Osteoblast (primary cell): ENCODE measurements at regions not wholly inside any gene's neighbourhood (a gene's known extent, or its start where the extent isn't known, plus 50 kb on each side); places are given as distances from the start of the nearest gene placed in this dataset.

Experiments
- DNase-seq: peaks from one replicate; pipeline ENCODE4 v3.0.0; 2011; ENCODE audit warnings: low spot score, mixed read lengths; ENCODE audit not compliant: insufficient read length; ENCODE audit errors: missing footprints
- H2AFZ ChIP-seq: 2 replicates; pipeline ENCODE4 v1.6.0; 2011; ENCODE audit warnings: mild to moderate bottlenecking, low read length
- H3K27ac ChIP-seq: 2 replicates; pipeline ENCODE4 v1.5.1; 2011; ENCODE audit warnings: mild to moderate bottlenecking, low read depth, low read length, moderate library complexity
- H3K27me3 ChIP-seq: 2 replicates; pipeline ENCODE4 v1.6.0; 2012; ENCODE audit warnings: mild to moderate bottlenecking, control low read depth, inconsistent platforms, low read length, moderate library complexity; ENCODE audit not compliant: insufficient read depth
- H3K36me3 ChIP-seq: 2 replicates; pipeline ENCODE4 v1.5.1; 2011; ENCODE audit warnings: mild to moderate bottlenecking, low read length, control low read depth, moderate library complexity; ENCODE audit not compliant: insufficient read depth
- H3K4me1 ChIP-seq: 2 replicates; pipeline ENCODE4 v1.5.1; 2011; ENCODE audit warnings: mild to moderate bottlenecking, low read length, control low read depth, moderate library complexity; ENCODE audit not compliant: insufficient read depth
- H3K4me2 ChIP-seq: 2 replicates; pipeline ENCODE4 v1.6.0; 2011; ENCODE audit warnings: mild to moderate bottlenecking, low read length; ENCODE audit not compliant: insufficient read depth
- H3K4me3 ChIP-seq: fragments of 200-600 bp; sonication (generic); 3 replicates; pipeline ENCODE4 v1.5.1; 2012; ENCODE audit warnings: mild to moderate bottlenecking, low read length, inconsistent platforms; ENCODE audit not compliant: insufficient read depth
- H3K79me2 ChIP-seq: 2 replicates; pipeline ENCODE4 v1.6.0; 2012; ENCODE audit warnings: mild to moderate bottlenecking, low read length, control low read depth, inconsistent platforms; ENCODE audit not compliant: insufficient read depth
- H3K9me3 ChIP-seq: 2 replicates; pipeline ENCODE4 v1.5.1; 2011; ENCODE audit warnings: low read depth, low read length, control low read depth
- H4K20me1 ChIP-seq: 2 replicates; pipeline ENCODE4 v1.6.0; 2012; ENCODE audit warnings: mild to moderate bottlenecking, low read length, control low read depth; ENCODE audit not compliant: insufficient read depth
- TF ChIP-seq, protein P1 (sequence below): IDR thresholded peaks from 2 replicates; pipeline ENCODE4 v1.5.1; 2011; ENCODE audit warnings: mild to moderate bottlenecking, low read depth, low read length, moderate library complexity; ENCODE audit errors: extremely low read depth

DNA sequence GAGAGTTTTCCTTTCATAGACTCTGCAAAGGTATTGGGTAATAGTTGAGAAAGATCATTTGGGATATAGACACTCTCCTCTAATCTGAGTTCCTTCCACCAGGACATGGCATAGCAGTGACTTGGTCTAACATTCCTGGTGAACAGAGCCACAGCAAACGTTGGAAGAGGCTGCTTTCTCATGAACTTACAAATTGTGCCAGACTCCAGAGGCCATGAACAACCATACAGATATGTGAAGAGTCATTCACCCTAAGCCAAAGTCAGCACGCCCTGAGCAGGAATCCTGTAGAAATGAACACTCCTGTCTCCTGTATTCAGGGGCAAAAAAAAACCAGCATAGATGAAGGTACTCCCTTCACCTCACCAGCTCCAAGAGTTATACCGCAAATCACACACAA, 152.8 kb downstream of the TMEM18 start:
- peak overlapping the region; percentile 31 for H3K4me2 ChIP-seq
- H3K27ac ChIP-seq = peak overlapping the region; percentile 56
- H4K20me1 ChIP-seq = no peaks in the 10 kb centered on the region
- H3K36me3 ChIP-seq = no peaks in the 10 kb centered on the region
- H3K4me3 ChIP-seq = no peak overlapping the region
- H3K27me3 ChIP-seq = no peaks in the 10 kb centered on the region
- no peaks in the 10 kb centered on the region for H3K4me1 ChIP-seq
- no peaks in the 10 kb centered on the region for H3K79me2 ChIP-seq
- no peaks in the 10 kb centered on the region for H3K9me3 ChIP-seq
- H2AFZ ChIP-seq = no peak overlapping the region
- TF ChIP-seq, protein P1, sequence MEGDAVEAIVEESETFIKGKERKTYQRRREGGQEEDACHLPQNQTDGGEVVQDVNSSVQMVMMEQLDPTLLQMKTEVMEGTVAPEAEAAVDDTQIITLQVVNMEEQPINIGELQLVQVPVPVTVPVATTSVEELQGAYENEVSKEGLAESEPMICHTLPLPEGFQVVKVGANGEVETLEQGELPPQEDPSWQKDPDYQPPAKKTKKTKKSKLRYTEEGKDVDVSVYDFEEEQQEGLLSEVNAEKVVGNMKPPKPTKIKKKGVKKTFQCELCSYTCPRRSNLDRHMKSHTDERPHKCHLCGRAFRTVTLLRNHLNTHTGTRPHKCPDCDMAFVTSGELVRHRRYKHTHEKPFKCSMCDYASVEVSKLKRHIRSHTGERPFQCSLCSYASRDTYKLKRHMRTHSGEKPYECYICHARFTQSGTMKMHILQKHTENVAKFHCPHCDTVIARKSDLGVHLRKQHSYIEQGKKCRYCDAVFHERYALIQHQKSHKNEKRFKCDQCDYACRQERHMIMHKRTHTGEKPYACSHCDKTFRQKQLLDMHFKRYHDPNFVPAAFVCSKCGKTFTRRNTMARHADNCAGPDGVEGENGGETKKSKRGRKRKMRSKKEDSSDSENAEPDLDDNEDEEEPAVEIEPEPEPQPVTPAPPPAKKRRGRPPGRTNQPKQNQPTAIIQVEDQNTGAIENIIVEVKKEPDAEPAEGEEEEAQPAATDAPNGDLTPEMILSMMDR = peak; percentile 10
- peak; percentile 71 for DNase-seq

DNA sequence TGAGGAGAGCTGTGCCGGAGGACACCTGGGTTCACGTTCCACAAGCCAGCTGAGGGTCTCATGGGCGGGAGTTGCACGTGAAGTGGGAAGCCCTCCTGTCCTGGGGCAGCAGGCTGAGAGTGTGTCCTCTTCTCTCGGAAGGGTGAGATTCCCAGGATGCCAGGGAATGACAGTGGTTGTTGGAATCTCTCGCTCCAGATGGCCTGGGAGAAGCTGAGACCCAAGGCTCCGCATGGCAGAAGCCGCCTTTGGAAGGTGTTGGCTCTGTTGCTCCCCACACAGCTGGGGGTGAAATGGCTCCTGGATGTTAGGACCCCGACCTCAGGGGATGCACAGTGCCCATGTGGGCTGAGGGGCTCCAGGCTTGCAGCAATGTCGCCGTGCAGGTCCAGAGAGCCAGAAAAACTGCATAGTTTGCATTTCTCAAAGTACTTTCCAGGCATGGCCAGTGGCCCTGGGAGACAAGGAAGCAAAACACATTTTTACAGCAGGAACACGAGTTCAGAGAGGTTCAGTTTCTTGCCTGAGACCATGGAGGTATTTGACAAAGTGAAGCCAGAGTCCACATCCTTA, 153.4 kb downstream of the TMEM18 start:
- no peak overlapping the region for H3K4me2 ChIP-seq
- H3K4me3 ChIP-seq = no peak overlapping the region
- H3K9me3 ChIP-seq = no peaks in the 10 kb centered on the region
- no peaks in the 10 kb centered on the region for H3K27me3 ChIP-seq
- H3K4me1 ChIP-seq = no peaks in the 10 kb centered on the region
- H3K27ac ChIP-seq = peak overlapping the region; percentile 56
- H4K20me1 ChIP-seq = no peaks in the 10 kb centered on the region
- no peak overlapping the region for H2AFZ ChIP-seq
- no peaks in the 10 kb centered on the region for H3K36me3 ChIP-seq
- TF ChIP-seq, protein P1 = no peak
- DNase-seq = no peak
- no peaks in the 10 kb centered on the region for H3K79me2 ChIP-seq

GRCh38 chr2:522776-523175, 154.4 kb downstream of the TMEM18 start:
- no peak overlapping the region for H3K4me3 ChIP-seq
- no peaks in the 10 kb centered on the region for H4K20me1 ChIP-seq
- H3K36me3 ChIP-seq = no peaks in the 10 kb centered on the region
- H3K4me2 ChIP-seq = no peak overlapping the region
- no peak overlapping the region for H3K27ac ChIP-seq
- H3K27me3 ChIP-seq = no peaks in the 10 kb centered on the region
- H3K79me2 ChIP-seq = no peaks in the 10 kb centered on the region
- no peak overlapping the region for H2AFZ ChIP-seq
- no peaks in the 10 kb centered on the region for H3K9me3 ChIP-seq
- no peaks in the 10 kb centered on the region for H3K4me1 ChIP-seq
- TF ChIP-seq, protein P1 = no peak
- DNase-seq = no peak

DNA sequence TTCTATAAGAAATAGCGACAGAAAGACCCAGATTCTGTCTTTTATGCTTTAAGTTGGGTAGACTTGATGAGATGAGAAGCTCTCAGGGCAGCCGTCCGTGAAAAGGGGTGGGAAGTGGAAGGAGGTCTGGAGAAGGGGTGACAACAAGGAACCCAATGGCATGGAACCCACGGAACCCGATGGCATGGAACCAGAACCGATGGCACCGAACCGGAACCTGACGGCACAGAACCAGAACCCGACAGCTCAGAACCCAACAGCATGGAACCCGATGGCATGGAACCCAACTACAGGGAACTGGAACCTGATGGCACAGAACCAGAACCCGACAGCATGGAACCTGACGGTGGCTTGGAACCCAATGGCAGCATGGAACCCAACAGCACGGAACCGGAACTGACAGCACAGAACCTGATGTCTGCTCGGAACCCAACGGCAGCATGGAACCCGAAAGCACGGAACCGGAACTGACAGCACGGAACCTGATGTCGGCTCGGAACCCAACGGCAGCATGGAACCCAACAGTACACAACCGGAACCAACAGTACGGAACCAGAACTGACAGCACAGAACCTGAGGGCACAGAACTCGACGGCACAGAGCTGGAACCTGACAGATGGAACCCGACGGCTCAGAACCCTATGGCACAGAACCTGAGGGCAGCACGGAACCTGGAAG, 155.2 kb downstream of the TMEM18 start:
- no peaks in the 10 kb centered on the region for H3K9me3 ChIP-seq

More for the DNA sequence above, 155.2 kb downstream of the TMEM18 start:
- H3K4me1 ChIP-seq = no peaks in the 10 kb centered on the region
- no peak for DNase-seq
- H3K27ac ChIP-seq = no peak overlapping the region
- H3K36me3 ChIP-seq = no peaks in the 10 kb centered on the region
- H2AFZ ChIP-seq = no peak overlapping the region
- no peak overlapping the region for H3K4me3 ChIP-seq
- TF ChIP-seq, protein P1 = no peak
- H3K27me3 ChIP-seq = no peaks in the 10 kb centered on the region
- H3K4me2 ChIP-seq = no peak overlapping the region
- no peaks in the 10 kb centered on the region for H4K20me1 ChIP-seq
- no peaks in the 10 kb centered on the region for H3K79me2 ChIP-seq
